Loucy (cell line): ENCODE measurements at regions not wholly inside any gene's neighbourhood (a gene's known extent, or its start where the extent isn't known, plus 50 kb on each side); places are given as distances from the start of the nearest gene placed in this dataset.

Experiments
- H2AFZ ChIP-seq: fragments of 200-600 bp; sonication (generic); 2 replicates; pipeline ENCODE4 v1.6.0; 2016; ENCODE audit warnings: antibody characterized with exemption, mild to moderate bottlenecking, low read length, moderate library complexity
- H3F3A ChIP-seq: fragments of 200-600 bp; 2 replicates; pipeline ENCODE4 v1.6.0; 2016; ENCODE audit warnings: antibody characterized with exemption, low read depth, mild to moderate bottlenecking
- H3K27me3 ChIP-seq: fragments of 200-600 bp; sonication (generic); 2 replicates; pipeline ENCODE4 v1.6.1; 2014; ENCODE audit warnings: low read length, mild to moderate bottlenecking; ENCODE audit not compliant: insufficient read depth, poor library complexity, severe bottlenecking
- H3K36me3 ChIP-seq: fragments of 200-600 bp; sonication (generic); 2 replicates; pipeline ENCODE4 v1.6.1; 2016; ENCODE audit warnings: low read length; ENCODE audit not compliant: insufficient read depth
- H3K4me1 ChIP-seq: fragments of 200-600 bp; sonication (generic); 2 replicates; pipeline ENCODE4 v1.5.1; 2014; ENCODE audit warnings: low read length, mild to moderate bottlenecking; ENCODE audit not compliant: insufficient read depth, poor library complexity, severe bottlenecking
- H3K4me2 ChIP-seq: fragments of 200-600 bp; sonication (generic); 2 replicates; pipeline ENCODE4 v1.6.0; 2014; ENCODE audit warnings: antibody characterized with exemption, low read length, low read depth, mild to moderate bottlenecking; ENCODE audit not compliant: poor library complexity, severe bottlenecking
- H3K4me3 ChIP-seq: fragments of 200-600 bp; sonication (generic); 2 replicates; pipeline ENCODE4 v1.5.1; 2014; ENCODE audit warnings: low read length, mild to moderate bottlenecking, mixed read lengths; ENCODE audit not compliant: poor library complexity, severe bottlenecking
- H3K79me2 ChIP-seq: fragments of 200-600 bp; sonication (generic); 2 replicates; pipeline ENCODE4 v1.6.1; 2014; ENCODE audit warnings: low read length; ENCODE audit not compliant: insufficient read depth
- H3K9ac ChIP-seq: fragments of 200-600 bp; sonication (generic); 2 replicates; pipeline ENCODE4 v1.6.0; 2014; ENCODE audit warnings: mild to moderate bottlenecking, low read depth, low read length, moderate library complexity; ENCODE audit not compliant: poor library complexity, severe bottlenecking
- H3K9me2 ChIP-seq: fragments of 200-600 bp; sonication (generic); replicated peaks from 2 replicates; pipeline ENCODE4 v1.6.1; 2016; ENCODE audit warnings: low read depth, low read length, mixed read lengths
- H3K9me3 ChIP-seq: fragments of 200-600 bp; sonication (generic); 2 replicates; pipeline ENCODE4 v1.6.1; 2014; ENCODE audit warnings: mild to moderate bottlenecking, antibody characterized with exemption, low read length, low read depth; ENCODE audit not compliant: insufficient read depth
- H4K20me1 ChIP-seq: fragments of 200-600 bp; sonication (generic); 2 replicates; pipeline ENCODE4 v1.6.0; 2014; ENCODE audit warnings: antibody characterized with exemption, low read length, mild to moderate bottlenecking; ENCODE audit not compliant: insufficient read depth, poor library complexity, severe bottlenecking
- EZH2phosphoT487 ChIP-seq: fragments of 200-600 bp; IDR thresholded peaks from 2 replicates; pipeline ENCODE4 v1.6.1; 2018; ENCODE audit warnings: antibody characterized with exemption, mild to moderate bottlenecking, moderate library complexity, borderline replicate concordance
- TF ChIP-seq, protein P1 (sequence below): fragments of 200-600 bp; sonication (generic); conservative IDR thresholded peaks from 2 replicates; pipeline ENCODE4 v1.5.1; 2014; ENCODE audit warnings: mild to moderate bottlenecking, antibody characterized with exemption, low read length

DNA sequence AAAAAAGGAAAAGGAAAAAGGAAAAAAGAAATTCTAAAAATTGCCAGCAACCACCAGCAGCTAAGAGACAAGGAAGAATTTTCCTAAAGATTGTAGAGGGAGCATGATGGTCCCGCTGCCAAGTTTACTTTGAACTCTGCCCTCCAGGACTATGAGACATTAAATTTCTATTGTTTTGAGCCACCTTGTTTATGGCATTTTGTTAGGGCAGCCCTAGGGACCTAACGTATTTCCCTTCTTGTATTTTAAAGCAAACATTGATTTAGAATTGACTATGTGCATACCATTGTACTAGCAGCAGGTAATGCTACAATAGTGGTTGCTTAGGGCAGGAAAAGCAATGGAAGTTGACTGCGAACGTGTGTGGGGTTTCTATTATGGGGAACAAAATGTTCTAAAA, 1414.2 kb downstream of the EFNB2 start:
- no peak for TF ChIP-seq EZH2phosphoT487
- TF ChIP-seq, protein P1, sequence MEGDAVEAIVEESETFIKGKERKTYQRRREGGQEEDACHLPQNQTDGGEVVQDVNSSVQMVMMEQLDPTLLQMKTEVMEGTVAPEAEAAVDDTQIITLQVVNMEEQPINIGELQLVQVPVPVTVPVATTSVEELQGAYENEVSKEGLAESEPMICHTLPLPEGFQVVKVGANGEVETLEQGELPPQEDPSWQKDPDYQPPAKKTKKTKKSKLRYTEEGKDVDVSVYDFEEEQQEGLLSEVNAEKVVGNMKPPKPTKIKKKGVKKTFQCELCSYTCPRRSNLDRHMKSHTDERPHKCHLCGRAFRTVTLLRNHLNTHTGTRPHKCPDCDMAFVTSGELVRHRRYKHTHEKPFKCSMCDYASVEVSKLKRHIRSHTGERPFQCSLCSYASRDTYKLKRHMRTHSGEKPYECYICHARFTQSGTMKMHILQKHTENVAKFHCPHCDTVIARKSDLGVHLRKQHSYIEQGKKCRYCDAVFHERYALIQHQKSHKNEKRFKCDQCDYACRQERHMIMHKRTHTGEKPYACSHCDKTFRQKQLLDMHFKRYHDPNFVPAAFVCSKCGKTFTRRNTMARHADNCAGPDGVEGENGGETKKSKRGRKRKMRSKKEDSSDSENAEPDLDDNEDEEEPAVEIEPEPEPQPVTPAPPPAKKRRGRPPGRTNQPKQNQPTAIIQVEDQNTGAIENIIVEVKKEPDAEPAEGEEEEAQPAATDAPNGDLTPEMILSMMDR: no peak
- Histone ChIP-seq H4K20me1 (no peaks in the 10 kb centered on the region), H3K79me2 (no peaks in the 10 kb centered on the region)

DNA sequence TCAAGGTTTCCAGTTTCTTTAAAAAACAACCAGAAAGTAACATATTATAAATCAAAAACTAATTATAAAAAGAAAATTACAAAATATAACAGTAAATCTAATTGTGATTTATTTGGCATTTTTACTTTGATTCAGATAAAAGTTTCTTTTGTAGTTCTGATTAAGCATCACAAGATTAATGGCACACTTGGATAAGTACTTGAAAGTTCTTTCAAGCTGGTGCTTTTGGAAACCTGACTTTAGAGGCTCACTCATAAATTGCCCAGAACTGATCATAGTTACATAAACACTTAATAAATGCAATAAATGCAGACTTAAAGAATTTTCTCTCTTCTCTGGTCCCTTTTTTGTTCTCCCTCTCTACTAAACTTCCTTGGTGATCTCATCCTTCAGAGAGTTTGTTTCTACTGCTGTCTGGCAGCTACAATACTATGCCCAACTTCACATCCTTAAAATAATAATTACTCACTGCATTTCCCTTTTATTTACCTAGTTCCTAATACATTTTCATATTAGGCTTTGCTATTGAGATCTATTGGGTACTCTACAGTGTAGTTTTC, 1417.0 kb downstream of the EFNB2 start:
- no peaks in the 10 kb centered on the region for H3K36me3 ChIP-seq
- no peak for TF ChIP-seq EZH2phosphoT487
- TF ChIP-seq, protein P1: no peak
- no peaks in the 10 kb centered on the region for H3K4me1 ChIP-seq
- no peak overlapping the region for H3K4me3 ChIP-seq
- H3F3A ChIP-seq: no peaks in the 10 kb centered on the region
- no peaks in the 10 kb centered on the region for H3K27me3 ChIP-seq
- H3K9me3 ChIP-seq: peaks cover 7% of the 10 kb centered on the region; the same call in 1 of the 2 replicates
- no peak overlapping the region for H3K4me2 ChIP-seq
- H3K79me2 ChIP-seq: no peaks in the 10 kb centered on the region
- no peak overlapping the region for H3K9ac ChIP-seq
- no peaks in the 10 kb centered on the region for H4K20me1 ChIP-seq
- H3K9me2 ChIP-seq: no peaks in the 10 kb centered on the region
- H2AFZ ChIP-seq: no peak overlapping the region

More for the DNA sequence above, 1414.2 kb downstream of the EFNB2 start:
- no peak overlapping the region for H3K4me3 ChIP-seq
- no peak overlapping the region for H2AFZ ChIP-seq
- H3K27me3 ChIP-seq: no peaks in the 10 kb centered on the region
- no peaks in the 10 kb centered on the region for H3K9me3 ChIP-seq
- H3K9ac ChIP-seq: no peak overlapping the region
- H3K4me2 ChIP-seq: no peak overlapping the region
- no peaks in the 10 kb centered on the region for H3K9me2 ChIP-seq
- H3K36me3 ChIP-seq: no peaks in the 10 kb centered on the region
- no peaks in the 10 kb centered on the region for H3K4me1 ChIP-seq
- H3F3A ChIP-seq: no peaks in the 10 kb centered on the region

DNA sequence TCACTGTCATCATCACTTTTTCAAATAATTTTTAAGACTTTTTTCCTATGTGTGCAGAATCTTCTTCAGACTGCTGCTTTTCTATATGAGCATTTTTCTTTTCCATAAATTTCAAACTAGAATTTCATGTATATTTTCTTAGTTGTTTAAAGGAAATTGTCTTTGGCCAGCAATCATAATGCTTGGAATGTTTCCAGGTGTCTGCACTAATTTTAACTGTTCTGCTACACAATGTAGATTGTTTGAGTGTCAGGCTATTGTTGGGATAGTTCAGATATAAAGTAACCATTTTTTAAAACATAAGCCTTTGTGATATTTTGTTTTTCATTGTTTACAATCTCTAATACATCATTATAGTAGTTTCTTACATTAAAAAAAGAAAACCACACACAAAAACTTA, 1418.5 kb downstream of the EFNB2 start:
- Histone ChIP-seq H3F3A (no peaks in the 10 kb centered on the region), H3K9me3 (peaks cover 7% of the 10 kb centered on the region; the same call in 1 of the 2 replicates), H3K4me1 (no peaks in the 10 kb centered on the region)

DNA sequence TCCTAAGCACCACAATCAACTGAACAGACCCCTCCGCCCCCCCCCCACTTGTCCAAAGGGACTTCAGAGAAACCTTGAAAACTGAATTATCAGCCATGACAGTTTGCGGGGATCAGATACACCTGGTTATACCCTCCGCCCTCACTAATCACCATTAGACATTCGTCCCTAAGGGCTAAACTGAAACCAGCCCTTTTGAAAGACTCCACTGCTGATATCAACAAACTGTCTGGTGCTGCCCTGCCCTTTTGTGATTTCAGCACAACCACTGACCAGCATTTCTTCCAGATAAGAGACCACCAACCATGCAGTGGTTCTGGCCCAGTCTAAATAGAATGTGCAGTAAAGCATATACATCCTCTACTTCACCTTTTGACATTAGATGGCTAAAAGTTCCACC, 1422.9 kb downstream of the EFNB2 start:
- Histone ChIP-seq H2AFZ (no peak overlapping the region), H3K27me3 (no peaks in the 10 kb centered on the region), H3K9ac (no peak overlapping the region), H3K79me2 (no peaks in the 10 kb centered on the region), H3K36me3 (no peaks in the 10 kb centered on the region), H3F3A (no peaks in the 10 kb centered on the region), H3K9me3 (peaks cover 7% of the 10 kb centered on the region; the same call in 1 of the 2 replicates), H3K4me3 (no peak overlapping the region), H3K4me2 (no peak overlapping the region), H3K9me2 (no peaks in the 10 kb centered on the region), H3K4me1 (no peaks in the 10 kb centered on the region), H4K20me1 (no peaks in the 10 kb centered on the region)
- TF ChIP-seq EZH2phosphoT487: no peak
- TF ChIP-seq, protein P1: no peak

More for the DNA sequence above, 1418.5 kb downstream of the EFNB2 start:
- Histone ChIP-seq H3K9me2 (no peaks in the 10 kb centered on the region), H3K36me3 (no peaks in the 10 kb centered on the region), H3K79me2 (no peaks in the 10 kb centered on the region), H3K9ac (no peak overlapping the region), H3K4me3 (no peak overlapping the region), H3K4me2 (no peak overlapping the region), H2AFZ (no peak overlapping the region), H3K27me3 (no peaks in the 10 kb centered on the region), H4K20me1 (no peaks in the 10 kb centered on the region)
- TF ChIP-seq EZH2phosphoT487: no peak
